AG09319 (cell line): ENCODE measurements at regions not wholly inside any gene's neighbourhood (a gene's known extent, or its start where the extent isn't known, plus 50 kb on each side); places are given as distances from the start of the nearest gene placed in this dataset.

Experiments
- DNase-seq: peaks from one replicate; pipeline ENCODE4 v3.0.0-alpha.2; 2010; ENCODE audit warnings: low read depth; ENCODE audit errors: extremely low read depth
- CTCF ChIP-seq: IDR thresholded peaks from 2 replicates; pipeline ENCODE4 v1.5.1; 2011; ENCODE audit warnings: low read depth, mild to moderate bottlenecking, inconsistent platforms, low read length, moderate library complexity

- no peak for DNase-seq
- no peak for TF ChIP-seq CTCF
Measured at GRCh38 chr13:73902847-73903246, 231.4 kb downstream of the KLF12 start.

GRCh38 chr13:73902296-73902695, 231.9 kb downstream of the KLF12 start:
- TF ChIP-seq CTCF = no peak
- DNase-seq = no peak

GRCh38 chr13:73901324-73902068, 232.7 kb downstream of the KLF12 start:
- TF ChIP-seq CTCF = no peak
- DNase-seq = no peak

- TF ChIP-seq CTCF = no peak
- no peak for DNase-seq
Measured at GRCh38 chr13:73900591-73900990, 233.6 kb downstream of the KLF12 start.

GRCh38 chr13:73898899-73899298, 235.3 kb downstream of the KLF12 start:
- no peak for DNase-seq
- TF ChIP-seq CTCF = no peak

- no peak for TF ChIP-seq CTCF
- DNase-seq = no peak
Measured at GRCh38 chr13:73898276-73898675, 235.9 kb downstream of the KLF12 start.

- DNase-seq = no peak
- no peak for TF ChIP-seq CTCF
Measured at GRCh38 chr13:73894995-73895571, 239.1 kb downstream of the KLF12 start.
